ENCODE measurements at regions not wholly inside any gene's neighbourhood (a gene's known extent, or its start where the extent isn't known, plus 50 kb on each side); places are given as distances from the start of the nearest gene placed in this dataset.
"Not testable (repeated sequence)": the region's sequence is repeated elsewhere in the genome, so short reads cannot be mapped to it uniquely, and the experiment has no call there.

- TF ChIP-seq, protein P1, sequence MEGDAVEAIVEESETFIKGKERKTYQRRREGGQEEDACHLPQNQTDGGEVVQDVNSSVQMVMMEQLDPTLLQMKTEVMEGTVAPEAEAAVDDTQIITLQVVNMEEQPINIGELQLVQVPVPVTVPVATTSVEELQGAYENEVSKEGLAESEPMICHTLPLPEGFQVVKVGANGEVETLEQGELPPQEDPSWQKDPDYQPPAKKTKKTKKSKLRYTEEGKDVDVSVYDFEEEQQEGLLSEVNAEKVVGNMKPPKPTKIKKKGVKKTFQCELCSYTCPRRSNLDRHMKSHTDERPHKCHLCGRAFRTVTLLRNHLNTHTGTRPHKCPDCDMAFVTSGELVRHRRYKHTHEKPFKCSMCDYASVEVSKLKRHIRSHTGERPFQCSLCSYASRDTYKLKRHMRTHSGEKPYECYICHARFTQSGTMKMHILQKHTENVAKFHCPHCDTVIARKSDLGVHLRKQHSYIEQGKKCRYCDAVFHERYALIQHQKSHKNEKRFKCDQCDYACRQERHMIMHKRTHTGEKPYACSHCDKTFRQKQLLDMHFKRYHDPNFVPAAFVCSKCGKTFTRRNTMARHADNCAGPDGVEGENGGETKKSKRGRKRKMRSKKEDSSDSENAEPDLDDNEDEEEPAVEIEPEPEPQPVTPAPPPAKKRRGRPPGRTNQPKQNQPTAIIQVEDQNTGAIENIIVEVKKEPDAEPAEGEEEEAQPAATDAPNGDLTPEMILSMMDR (IDR thresholded peaks at IDR 0.05), result not testable (repeated sequence)
- not testable (repeated sequence) for TF ChIP-seq POLR2A (IDR thresholded peaks at IDR 0.05)
These were observed 76.2 kb downstream of the FOXD4L5 start for GRCh38 chr9:65208834-65209233.

Data from body of pancreas (tissue), 4 donors.